ENCODE measurements at regions not wholly inside any gene's neighbourhood (a gene's known extent, or its start where the extent isn't known, plus 50 kb on each side); places are given as distances from the start of the nearest gene placed in this dataset.

DNA sequence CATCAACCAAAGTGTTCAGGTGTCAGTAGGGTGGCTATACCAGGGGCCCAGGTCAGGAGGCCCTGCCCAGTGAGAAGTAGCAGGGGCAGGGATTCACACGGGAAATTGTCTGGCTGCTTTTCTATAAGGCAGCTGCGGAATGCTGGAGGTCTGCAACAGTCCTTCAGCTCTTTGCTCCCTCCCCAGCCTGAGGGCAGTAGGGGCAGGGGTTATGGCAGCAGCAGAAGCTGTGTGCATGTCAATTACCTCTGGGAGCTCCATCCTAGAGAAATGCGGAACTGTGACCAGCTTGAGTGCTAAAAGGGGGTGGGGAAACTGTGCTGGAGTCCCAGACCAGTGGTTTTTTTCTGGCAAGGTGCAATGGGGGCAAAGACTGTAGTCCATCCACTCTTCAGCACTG, 810.4 kb downstream of the PCDH7 start:
- TF ChIP-seq, protein P1, sequence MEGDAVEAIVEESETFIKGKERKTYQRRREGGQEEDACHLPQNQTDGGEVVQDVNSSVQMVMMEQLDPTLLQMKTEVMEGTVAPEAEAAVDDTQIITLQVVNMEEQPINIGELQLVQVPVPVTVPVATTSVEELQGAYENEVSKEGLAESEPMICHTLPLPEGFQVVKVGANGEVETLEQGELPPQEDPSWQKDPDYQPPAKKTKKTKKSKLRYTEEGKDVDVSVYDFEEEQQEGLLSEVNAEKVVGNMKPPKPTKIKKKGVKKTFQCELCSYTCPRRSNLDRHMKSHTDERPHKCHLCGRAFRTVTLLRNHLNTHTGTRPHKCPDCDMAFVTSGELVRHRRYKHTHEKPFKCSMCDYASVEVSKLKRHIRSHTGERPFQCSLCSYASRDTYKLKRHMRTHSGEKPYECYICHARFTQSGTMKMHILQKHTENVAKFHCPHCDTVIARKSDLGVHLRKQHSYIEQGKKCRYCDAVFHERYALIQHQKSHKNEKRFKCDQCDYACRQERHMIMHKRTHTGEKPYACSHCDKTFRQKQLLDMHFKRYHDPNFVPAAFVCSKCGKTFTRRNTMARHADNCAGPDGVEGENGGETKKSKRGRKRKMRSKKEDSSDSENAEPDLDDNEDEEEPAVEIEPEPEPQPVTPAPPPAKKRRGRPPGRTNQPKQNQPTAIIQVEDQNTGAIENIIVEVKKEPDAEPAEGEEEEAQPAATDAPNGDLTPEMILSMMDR (IDR thresholded peaks at IDR 0.05): no peak
- DNase-seq (ENCODE audit: low spot score) (no peak), ATAC-seq (ENCODE audit: low FRiP score) (no peak)

DNA sequence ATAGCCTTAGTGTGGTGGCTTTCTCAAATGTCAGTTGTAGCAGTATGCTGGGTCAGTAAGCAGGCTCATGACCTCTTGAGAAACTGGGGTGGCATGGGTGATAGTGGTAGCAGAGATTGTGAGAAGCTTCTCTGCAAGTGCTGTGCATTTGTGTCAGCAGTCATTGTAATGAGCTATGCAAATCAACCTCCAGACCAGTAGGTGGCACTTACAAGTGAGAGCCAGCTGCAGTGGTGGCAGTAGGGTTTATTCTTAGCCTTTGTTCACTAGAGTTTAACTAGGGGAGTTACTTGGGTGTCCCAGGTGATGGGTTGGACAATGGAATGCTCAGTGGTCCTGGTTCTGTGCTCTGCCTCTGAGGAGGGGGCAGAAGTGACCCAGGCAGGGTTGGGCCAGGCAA, 818.7 kb downstream of the PCDH7 start:
- no peak for DNase-seq (ENCODE audit: low spot score)
- TF ChIP-seq, protein P1 (IDR thresholded peaks at IDR 0.05): no peak

DNA sequence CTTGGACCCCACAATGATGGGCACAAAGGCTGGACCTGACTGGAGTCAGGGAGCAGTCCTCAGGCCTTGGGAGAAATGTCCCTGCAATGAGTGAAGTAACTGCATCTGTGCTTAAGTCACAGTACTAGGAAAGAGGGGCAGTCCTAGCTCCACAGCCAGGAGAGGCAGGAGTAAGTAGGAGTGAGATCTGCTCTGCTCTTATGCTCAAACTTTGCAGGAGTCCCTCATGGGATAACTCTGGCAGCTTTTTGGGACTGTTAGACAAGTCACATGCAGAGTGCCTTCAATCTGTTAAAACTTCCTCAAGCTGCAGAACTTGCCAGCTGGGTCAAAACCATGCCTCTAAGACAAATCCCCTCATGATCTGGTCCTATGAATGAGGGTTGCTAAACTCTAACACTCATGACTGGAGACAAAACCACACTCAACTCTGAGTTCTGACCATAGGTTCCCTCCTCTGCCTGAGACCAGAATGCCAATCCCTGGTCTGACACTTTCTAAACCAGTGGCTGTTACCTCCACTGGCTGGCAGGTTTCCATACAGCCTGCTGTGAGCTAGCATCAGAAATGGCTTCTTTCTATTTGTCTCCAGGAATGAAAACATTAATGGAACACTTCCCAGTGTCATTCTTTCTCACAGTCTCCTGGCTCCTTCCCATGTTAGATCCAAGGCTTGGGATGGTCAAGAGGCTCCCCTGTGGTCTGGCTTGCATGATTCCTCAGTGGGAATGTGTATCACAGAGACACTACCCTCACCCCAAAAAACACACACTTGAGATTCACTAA, 819.3 kb downstream of the PCDH7 start:
- DNase-seq (ENCODE audit: low spot score) (no peak), ATAC-seq (ENCODE audit: low FRiP score) (no peak)
- TF ChIP-seq, protein P1 (IDR thresholded peaks at IDR 0.05): no peak

More for the DNA sequence above, 818.7 kb downstream of the PCDH7 start:
- no peak for ATAC-seq (ENCODE audit: low FRiP score)

DNA sequence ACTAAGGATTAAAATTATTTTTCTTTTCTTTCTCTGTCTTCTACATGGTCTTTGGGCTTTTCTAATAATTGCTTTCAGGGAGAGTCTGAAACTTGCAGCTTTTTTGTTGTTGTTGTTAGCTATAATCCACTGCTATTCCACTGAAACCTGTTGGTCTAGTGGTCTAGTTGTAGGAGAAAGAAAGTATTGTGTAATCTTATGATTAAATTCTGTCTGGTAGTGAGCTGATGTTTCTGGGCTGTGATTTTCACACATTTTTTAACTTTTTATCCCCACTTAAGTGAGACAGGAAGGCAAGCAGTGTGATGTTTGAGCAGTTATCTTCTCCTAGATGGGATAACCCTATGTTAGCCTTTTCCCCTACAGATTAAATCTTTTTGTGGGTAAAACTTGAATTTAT, 825.2 kb downstream of the PCDH7 start:
- DNase-seq (ENCODE audit: low spot score) (no peak), ATAC-seq (ENCODE audit: low FRiP score) (no peak)
- TF ChIP-seq, protein P1 (IDR thresholded peaks at IDR 0.05): no peak

DNA sequence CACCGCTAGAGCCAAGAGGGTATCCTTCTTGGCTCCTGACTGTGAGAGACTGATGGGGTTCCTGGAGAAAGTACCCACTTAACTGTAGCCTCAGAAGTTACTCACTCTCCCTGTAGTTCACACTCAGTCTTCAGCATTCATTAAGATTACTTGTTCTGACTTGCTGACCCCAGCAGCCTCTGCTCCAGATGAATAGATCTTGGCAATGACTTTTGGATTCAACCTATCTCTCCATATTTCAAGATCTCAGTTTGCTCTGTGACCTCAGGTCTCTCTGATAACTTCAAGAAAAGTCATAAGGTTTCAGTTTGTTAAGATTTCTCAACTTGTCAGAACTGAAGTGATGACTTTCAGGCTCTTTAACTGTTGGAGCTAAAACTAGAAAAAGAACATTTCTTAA, 825.6 kb downstream of the PCDH7 start:
- ATAC-seq (ENCODE audit: low FRiP score) (no peak), DNase-seq (ENCODE audit: low spot score) (no peak)
- TF ChIP-seq, protein P1 (IDR thresholded peaks at IDR 0.05): no peak

DNA sequence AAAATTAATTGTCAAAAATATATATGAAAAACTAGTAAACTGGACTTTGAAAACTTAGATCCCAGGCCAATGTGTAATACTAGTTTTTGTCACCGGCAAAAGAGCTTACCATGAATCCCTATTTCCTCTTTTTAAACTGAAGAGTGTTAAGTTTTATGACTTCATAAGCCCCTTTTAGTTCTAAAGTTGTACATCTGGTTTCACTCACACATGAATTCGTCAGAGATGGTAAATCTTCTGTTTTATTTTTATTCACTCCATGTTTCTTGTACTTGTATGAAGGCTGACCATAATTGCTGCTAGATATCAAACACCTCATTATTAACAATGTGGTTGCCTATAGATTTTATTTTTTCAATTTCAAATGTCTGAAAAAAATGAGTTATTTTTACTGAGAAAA, 827.9 kb downstream of the PCDH7 start:
- DNase-seq (ENCODE audit: low spot score) (no peak), ATAC-seq (ENCODE audit: low FRiP score) (no peak)
- TF ChIP-seq, protein P1 (IDR thresholded peaks at IDR 0.05): no peak

DNA sequence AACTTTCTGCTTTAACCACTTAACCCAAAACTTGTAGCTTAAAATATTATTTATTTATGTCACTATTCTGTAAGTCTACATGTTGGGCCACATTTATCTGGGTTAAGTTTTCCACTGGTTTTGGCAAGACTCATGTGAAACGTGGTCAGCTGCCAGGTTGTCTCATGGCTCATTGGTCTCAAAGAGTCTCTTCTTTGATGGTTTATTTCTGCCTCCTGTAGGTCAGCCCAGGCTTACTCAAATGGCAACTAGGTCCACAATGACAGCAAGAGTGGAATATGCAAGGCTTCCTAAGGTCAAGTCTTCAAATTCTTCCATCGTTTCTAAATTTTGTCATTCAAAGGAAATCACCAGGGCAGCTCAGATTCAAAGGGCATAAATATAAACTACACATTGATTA, 828.7 kb downstream of the PCDH7 start:
- ATAC-seq (ENCODE audit: low FRiP score): no peak
- no peak for DNase-seq (ENCODE audit: low spot score)
- TF ChIP-seq, protein P1 (IDR thresholded peaks at IDR 0.05): no peak

Data from omental fat pad (tissue), 3 donors.